HG03460 (cell line): ENCODE measurements at regions not wholly inside any gene's neighbourhood (a gene's known extent, or its start where the extent isn't known, plus 50 kb on each side); places are given as distances from the start of the nearest gene placed in this dataset.
"Not testable (repeated sequence)": the region's sequence is repeated elsewhere in the genome, so short reads cannot be mapped to it uniquely, and the experiment has no call there.

ENCODE experiments used
- ATAC-seq: cut with Tn5 transposase; IDR thresholded peaks from one replicate; pipeline ENCODE4 v1.9.1; 2021; ENCODE audit not compliant: unreplicated experiment

GRCh38 chr2:122041455-122041854 is 286.0 kb downstream of the TSN start:
- no peak for ATAC-seq

DNA sequence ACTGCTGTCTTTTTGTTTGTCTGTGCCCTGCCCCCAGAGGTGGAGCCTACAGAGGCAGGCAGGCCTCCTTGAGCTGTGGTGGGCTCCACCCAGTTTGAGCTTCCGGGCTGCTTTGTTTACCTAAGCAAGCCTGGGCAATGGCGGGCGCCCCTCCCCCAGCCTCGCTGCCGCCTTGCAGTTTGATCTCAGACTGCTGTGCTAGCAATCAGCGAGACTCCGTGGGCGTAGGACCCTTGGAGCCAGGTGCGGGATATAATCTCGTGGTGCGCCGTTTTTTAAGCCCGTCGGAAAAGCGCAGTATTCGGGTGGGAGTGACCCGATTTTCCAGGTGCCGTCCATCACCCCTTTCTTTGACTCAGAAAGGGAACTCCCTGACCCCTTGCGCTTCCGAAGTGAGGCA is 296.2 kb downstream of the TSN start:
- ATAC-seq: not testable (repeated sequence)

DNA sequence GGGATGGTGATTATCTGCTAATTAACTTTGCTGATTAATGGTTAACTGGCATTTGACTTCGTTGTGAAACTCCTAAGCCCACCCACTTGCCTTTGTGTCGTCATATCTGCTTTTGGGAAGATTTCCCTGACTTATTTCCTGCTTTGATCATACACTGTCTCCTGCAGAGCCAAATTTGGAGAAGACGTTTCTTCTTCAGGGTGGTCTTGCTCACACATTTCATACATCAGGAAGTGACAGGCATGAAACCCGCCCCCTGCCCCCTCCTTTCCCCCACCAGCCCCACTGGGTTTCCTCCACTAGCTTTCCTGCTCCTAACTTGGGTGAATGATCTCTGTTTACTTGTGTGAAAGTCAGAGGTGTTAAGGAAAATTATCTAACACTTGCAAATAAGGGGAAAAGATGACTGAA is 300.1 kb downstream of the TSN start:
- no peak for ATAC-seq

DNA sequence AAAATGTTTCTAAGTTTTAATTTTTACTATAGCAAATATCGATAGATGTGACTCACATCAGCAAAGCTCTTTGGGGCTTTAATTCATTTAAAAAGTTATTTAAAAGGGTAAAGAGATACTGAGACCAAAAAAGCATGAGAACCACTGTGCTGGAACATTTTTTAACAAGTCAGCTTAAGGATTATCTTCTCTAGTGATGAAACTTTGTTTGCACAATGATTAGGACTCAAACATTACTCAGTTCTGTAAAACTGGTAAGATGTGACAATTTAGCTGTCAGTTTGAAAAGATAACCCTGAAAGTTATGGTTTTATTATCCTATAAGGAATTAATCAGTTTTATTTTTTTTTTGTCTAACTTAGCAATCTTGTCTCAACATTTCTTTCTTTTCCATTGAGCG is 301.4 kb downstream of the TSN start:
- ATAC-seq: no peak

DNA sequence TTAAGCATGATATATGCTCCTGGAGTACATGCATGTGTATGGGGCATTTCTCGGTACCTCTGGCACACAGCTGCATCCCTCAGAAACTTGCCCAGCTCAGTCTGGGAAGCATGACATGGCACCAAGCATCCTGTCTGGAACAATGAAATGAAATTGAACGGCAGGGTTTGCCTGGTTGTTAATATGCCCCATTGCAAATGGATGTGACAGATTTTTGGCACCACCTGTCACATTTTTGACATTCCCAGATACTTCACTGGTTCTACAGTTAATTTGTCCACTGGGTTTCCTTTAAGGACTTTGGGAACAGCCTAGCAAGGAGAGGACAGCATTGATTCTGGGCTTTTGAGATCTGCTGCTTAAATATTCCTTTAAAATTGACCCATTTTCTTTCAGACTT is 305.8 kb downstream of the TSN start:
- ATAC-seq: no peak

DNA sequence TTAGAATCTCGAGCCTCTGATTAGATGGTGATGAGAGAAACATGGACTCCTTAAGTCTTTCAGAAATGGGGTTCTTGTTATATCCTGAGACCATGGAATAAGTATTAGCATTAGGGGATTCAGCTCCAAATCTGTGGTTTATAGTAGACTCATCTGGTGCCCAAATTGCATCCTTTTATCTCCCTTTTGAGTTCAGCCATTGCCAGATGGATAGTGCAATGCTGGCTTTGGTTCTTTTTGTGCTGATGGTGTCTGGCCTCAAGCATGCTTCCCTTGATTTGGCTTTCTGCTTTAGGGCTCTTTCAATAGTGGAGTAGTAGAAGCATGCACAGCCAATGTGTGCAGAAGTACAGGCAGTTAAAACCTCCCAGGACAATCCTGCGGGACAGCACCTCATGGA is 306.4 kb downstream of the TSN start:
- no peak for ATAC-seq

- no peak for ATAC-seq
These were observed 307.1 kb downstream of the TSN start for GRCh38 chr2:122062506-122062905.

DNA sequence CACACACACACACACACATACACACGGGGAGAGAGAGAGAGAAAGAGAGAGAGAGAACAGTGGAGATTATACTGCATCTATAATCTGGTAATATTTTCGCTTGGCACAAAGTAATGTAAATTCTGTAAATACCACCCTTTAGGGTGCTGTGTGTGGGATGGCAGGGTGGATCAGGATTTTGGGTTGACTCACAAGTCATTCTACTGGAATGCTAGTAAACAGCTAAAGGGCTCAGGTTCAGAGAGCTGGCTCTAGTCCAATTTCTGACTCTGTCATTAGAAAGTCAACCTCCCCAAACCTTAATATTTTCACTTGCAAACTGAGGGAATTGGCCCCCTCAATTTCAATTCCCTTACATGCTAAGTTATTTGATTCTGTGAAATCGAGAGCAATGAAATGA is 308.3 kb downstream of the TSN start:
- ATAC-seq: no peak

DNA sequence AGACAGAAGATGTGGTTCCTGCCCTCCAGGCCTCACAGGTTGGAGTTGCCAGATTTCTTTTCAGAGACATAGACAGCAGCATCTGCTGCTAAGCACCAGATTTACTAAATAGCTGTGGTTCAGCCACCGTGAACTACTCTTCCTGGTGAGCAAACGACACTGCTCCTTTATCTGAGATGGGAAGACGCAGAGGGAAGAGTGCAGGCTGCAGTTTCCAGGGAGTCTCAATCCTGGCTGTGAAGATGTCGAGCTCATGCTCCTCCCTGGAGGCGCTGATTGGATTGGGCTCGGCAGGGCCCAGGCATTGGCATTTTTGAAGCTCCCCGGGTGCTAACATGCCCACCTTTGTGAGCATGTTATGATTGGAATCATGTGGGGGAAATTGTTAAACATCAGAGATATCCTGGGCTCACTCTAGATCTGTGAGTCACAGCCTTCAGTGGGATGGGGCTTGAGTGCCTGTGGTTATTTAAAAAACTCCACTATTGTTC is 314.8 kb downstream of the TSN start:
- ATAC-seq: no peak

DNA sequence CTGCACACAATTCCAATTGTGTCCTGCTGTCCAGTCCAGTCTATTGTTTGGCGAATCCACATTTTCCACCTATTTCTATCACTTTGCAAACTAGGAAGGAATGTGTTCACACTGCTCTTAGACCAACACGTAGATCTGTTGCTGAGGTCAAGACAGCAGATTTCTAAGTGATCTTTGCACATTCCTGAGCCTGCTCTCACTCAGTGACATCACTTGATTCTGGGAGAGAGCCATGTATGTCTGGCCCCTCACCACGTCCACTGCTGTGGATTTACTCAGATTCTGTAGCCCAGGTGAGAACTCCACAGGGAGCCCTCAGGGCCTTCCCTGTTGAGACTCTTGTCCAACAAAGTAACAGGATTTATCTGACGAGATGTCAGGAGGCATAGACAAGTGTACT is 317.2 kb downstream of the TSN start:
- ATAC-seq: no peak

DNA sequence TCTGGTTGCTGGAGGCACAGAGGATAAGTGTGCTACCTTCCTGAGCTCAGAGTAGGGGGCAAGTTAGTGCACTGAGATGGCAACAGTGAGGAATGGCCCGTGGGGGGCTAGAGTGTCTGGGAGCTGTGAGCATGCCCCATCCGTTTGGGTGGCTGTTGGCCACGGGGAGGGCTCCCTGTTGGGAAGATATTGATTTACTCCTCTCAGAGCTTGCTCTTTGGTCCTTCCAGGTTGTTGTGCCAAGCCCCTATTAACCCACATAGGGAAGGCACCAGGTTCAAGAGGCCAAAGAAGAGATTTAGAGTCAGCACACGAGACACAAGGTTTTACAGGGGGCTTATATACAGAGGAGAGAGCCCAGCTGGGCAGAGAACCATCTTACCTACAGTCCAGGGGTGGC is 318.8 kb downstream of the TSN start:
- no peak for ATAC-seq

GRCh38 chr2:122075381-122075780 is 319.9 kb downstream of the TSN start:
- no peak for ATAC-seq

DNA sequence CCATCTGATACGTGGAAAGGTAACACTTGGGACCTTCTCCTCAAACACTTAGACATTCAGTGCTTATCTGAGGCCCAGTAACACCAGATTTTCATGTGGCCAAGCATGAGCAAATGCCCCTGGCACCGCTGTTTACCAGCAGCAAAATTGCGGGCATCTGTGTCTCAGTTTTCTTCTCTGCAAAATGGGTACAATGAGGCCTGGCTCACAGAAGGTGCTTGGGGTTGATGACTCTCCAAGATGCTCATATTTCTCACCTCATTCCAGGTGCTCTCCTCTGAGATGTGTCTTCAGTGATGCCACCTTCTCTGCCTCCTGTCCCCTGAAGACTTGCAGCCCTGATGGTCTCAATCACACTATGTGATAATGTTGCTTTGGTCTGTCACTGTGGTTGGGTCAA is 321.7 kb downstream of the TSN start:
- no peak for ATAC-seq

GRCh38 chr2:122077771-122078170 is 322.3 kb downstream of the TSN start:
- ATAC-seq: no peak

- ATAC-seq: no peak
These were observed 323.0 kb downstream of the TSN start for GRCh38 chr2:122078451-122078850.

DNA sequence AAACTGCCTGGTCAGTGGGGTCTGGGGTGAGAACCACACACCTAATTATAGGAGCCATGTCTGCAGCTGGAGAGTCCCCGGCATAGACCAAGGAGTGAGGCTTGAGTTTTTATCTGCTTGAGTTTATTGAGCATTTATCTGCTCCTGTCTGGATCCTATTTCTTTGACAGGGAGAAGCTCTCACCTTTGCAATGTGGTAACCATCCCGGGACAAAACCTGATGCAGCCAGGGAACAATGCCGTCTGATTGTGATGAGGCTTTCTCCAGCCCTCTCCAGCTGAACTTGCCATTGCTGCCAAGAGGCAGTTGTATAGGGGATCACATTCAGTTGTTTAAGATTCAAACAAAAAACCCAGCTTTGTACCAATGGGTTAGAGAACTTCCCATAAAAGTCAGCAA is 324.4 kb downstream of the TSN start:
- no peak for ATAC-seq

- ATAC-seq: no peak
These were observed 324.9 kb downstream of the TSN start for GRCh38 chr2:122080316-122080715.

DNA sequence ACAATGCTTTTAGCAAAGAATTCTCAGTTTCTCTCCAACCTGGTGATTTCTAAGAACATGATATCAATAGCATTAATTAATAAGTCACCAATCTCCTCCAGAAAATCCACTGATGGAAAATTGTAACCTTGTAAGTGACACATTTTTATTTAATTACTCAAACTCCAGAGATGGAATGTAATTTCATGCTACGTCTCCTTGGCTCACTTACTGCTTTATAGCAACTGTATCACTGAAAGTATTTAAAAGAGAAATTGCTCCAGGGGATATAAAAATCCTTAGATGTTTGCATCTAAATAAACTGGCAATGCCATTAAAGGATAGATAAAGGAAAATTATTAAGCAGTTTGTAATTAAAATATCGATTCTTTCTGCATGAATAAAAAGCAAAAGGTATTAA is 325.4 kb downstream of the TSN start:
- no peak for ATAC-seq

GRCh38 chr2:122081751-122082150 is 326.3 kb downstream of the TSN start:
- no peak for ATAC-seq

DNA sequence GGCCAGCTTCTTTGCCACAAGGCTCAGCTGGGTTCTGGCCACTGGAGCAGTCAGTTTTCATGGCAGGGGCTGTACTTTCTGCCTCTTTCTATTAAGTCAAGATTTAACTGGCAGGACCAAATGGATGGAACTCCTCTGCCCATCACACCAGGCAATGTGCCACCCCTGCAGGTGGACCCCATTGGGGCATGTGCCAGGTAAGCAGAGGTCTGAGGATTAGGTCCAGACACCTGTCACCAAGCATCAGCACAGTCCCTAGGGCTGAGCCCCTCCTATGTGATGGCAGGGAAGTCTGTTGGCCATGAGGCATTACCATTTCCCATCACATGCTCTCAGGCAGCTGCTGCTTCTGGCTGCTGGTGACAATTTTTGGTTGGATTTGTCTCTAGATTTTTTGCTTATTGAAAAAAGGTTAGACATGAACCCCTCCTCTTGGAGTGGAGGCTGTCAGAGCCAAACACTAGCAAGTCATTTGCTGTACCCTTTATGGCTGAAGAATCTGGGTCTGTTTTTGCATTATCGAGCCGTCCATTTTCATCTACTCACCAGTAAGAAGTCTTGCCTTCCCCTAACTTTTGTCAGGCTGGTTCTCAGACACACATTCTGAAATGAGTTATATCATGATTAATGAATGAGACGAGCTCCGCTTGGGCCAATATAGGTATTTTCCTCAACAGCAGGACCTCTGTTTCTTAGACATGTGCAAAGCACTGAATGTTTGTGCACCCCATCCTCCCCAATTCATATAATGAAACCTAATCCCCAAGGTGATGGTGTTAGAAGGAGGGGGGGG is 328.0 kb downstream of the TSN start:
- no peak for ATAC-seq

DNA sequence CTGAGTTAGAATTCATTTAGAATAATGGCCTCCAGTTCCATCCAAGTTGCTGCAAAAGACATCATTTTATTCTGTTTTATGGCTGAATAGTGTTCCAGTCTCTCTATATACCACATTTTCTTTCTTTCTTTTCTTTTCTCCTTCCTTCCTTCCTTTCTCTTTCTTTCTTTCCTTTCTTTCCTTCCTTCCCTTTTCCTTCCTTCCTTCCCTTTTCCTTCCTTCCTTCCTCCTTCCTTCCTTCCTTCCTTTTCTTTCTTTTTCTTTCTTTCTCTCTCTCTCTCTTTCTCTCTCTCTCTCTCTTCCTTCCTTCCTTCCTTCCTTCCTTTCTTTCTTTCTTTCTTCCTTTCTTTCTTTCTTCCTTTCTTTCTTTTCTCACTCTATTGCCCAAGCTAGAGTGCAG is 330.2 kb downstream of the TSN start:
- ATAC-seq: not testable (repeated sequence)

DNA sequence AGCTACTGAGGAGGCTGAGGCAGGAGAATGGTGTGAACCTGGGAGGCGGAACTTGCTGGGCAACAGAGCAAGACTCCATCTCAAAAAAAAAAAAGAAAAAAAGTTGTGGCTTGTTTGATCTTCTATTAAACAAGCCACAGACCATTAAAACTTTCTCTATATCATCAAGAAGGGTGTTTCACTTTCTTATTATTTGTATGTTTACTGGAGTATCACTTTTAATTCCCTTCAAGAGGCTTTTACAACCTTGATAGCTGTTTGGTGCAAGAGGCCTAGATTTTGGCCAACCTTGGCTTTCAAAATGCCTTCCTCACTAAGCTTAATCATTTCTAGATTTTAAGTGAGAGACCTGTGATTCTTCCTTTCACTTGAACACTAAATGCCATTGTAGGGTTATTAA is 339.1 kb downstream of the TSN start:
- ATAC-seq: no peak

DNA sequence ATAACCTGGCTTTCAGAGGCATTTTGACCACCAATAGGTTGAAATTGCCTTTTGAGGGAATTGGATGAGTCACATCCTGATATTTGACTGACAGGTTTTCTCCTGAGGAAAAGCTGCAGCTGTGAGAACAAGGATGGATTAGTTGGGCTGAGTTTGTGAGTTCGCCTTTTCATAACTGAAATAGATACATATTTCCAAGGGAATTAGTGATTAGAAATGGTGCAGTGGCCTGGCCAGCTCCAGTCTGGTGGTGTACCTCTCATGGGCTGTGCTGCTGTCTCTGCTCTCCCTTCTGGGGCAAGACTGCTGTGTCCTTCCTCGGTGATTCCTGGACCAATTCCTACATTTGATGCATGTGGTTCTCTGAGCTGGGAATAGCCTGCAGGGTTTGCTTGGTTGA is 341.3 kb downstream of the TSN start:
- no peak for ATAC-seq
